ENCODE measurements at regions not wholly inside any gene's neighbourhood (a gene's known extent, or its start where the extent isn't known, plus 50 kb on each side); places are given as distances from the start of the nearest gene placed in this dataset.

- TF ChIP-seq POLR2AphosphoS5 (IDR thresholded peaks at IDR 0.05; ENCODE audit: insufficient read depth, low read depth, low read length) = no peak
- TF ChIP-seq EZH2 (IDR thresholded peaks at IDR 0.05; ENCODE audit: borderline replicate concordance, low read depth, low read length, severe bottlenecking) = no peak
- TF ChIP-seq POLR2A (IDR thresholded peaks at IDR 0.05; ENCODE audit: low read depth, low read length) = no peak
- no peak for TF ChIP-seq CTCF (IDR thresholded peaks at IDR 0.05; ENCODE audit: extremely low read depth in 1 of 2, insufficient read depth in 1 of 2, low read depth in 1 of 2, low read length in 2 of 2)
- no peak for TF ChIP-seq MAX (IDR thresholded peaks at IDR 0.05; ENCODE audit: insufficient read depth, insufficient read length)
- no peak for TF ChIP-seq MYC (IDR thresholded peaks at IDR 0.05; ENCODE audit: low read depth, low read length)
- TF ChIP-seq JUN (IDR thresholded peaks at IDR 0.05; ENCODE audit: borderline replicate concordance, insufficient read depth, insufficient read length, low read depth) = no peak
- TF ChIP-seq FOS (IDR thresholded peaks at IDR 0.05; ENCODE audit: borderline replicate concordance, insufficient read depth, low read length) = no peak
- no peak for TF ChIP-seq GATA2 (IDR thresholded peaks at IDR 0.05; ENCODE audit: insufficient read depth, insufficient read length, low read depth, low read length)
Measured at GRCh38 chr5:105702323-105702722, 1968.4 kb downstream of the EFNA5 start.

Measured in endothelial cell of umbilical vein (primary cell).